ENCODE measurements at regions not wholly inside any gene's neighbourhood (a gene's known extent, or its start where the extent isn't known, plus 50 kb on each side); places are given as distances from the start of the nearest gene placed in this dataset.
"Not testable (repeated sequence)": the region's sequence is repeated elsewhere in the genome, so short reads cannot be mapped to it uniquely, and the experiment has no call there.

DNA sequence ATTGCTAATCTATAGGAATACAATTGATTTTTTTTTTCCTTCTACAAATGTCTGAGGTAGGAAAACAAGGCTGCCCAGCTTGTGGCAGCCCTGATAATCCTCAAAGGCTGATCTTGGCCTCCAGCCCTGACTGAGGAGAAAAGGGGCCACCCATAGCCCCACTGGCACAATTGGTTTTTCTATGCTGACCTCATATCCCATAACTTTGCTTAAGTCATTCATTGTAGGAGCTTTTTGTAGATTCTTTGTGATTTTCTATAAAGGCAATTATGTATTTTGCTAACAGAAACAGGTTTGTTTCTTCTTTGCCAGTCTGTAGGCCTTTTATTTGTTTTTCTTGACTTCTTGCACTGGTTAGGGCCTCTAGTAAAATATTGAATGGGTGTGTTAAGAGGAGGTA, 80.2 kb upstream of the C15orf39 start:
- Mint-ChIP-seq H3K9me3 (no peaks in the 10 kb centered on the region), H3K4me3 (no peak overlapping the region), H3K27me3 (peaks cover 5% of the 10 kb centered on the region), H3K4me1 (ENCODE audit: low read depth) (peaks cover 4% of the 10 kb centered on the region), H3K27ac (no peak overlapping the region), H3K36me3 (ENCODE audit: low read depth) (no peaks in the 10 kb centered on the region)
- DNase-seq: no peak

DNA sequence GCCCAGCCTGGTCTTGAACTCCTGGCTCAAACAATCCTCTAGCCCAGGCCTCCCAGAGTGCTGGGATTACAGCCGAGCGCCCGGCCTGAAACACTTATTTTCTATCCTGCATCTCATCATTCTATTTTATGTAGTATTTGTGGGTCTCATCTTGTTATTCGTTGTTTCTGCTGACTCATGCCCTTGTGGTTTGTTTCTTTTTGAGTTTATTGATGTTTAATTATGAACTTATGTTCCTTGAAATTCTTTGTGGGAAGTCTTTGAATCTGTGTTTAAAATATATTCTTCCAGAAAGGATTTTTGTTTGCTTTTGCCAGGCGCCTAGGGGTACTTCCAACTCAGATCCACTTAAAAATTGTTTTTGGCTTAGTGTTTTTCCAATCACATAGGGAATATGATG, 78.3 kb upstream of the C15orf39 start:
- Mint-ChIP-seq H3K27ac (no peak overlapping the region), H3K36me3 (ENCODE audit: low read depth) (no peaks in the 10 kb centered on the region), H3K4me1 (ENCODE audit: low read depth) (peaks cover 4% of the 10 kb centered on the region), H3K4me3 (no peak overlapping the region), H3K27me3 (peaks cover 7% of the 10 kb centered on the region), H3K9me3 (no peaks in the 10 kb centered on the region)
- no peak for DNase-seq

DNA sequence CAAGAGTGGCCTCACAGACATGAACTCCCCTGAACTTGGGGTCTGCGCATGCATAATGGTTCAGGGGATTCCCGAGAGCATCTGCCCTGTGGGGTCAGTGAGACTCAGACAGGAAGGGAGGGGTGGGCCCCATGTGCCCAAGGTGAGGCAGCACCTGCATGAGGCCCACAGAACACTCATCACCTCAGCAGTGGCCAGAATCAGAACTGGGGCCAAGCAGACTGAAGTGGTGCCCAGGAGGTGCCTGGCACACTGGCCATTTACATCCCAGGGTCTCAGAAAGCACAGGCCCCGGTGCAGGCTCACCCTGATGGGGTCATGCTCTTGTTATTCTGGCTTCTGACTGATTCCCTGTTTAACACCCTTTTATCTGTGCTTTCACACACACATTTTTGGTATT, 77.4 kb upstream of the C15orf39 start:
- DNase-seq; H3K4me3 Mint-ChIP-seq; H3K36me3 Mint-ChIP-seq (ENCODE audit: low read depth); H3K4me1 Mint-ChIP-seq (ENCODE audit: low read depth); H3K27ac Mint-ChIP-seq; H3K9me3 Mint-ChIP-seq: not testable (repeated sequence)
- peaks cover 10% of the 10 kb centered on the region for H3K27me3 Mint-ChIP-seq

DNA sequence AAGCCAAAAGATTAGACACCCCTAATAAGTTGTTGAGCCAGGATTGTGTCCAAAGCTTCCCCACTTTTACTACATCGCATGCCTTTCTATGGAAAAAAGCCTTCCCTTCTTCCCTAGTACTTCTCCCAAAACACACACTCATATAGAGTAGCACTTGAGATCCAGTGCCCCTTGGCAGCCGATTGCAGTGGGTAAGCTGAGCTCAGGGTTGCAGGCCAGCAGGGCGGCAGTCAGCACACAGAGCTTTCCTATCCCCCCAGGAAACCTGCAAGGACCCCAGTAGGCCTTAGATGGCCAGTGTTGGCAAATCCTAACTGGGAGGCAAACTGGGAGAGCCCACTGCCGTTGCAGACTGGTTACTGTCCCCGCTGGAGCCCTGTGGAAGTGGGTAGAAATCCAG, 75.7 kb upstream of the C15orf39 start:
- H3K27me3 Mint-ChIP-seq: peaks cover 17% of the 10 kb centered on the region
- H3K36me3 Mint-ChIP-seq (ENCODE audit: low read depth): no peaks in the 10 kb centered on the region
- peaks cover 13% of the 10 kb centered on the region for H3K4me1 Mint-ChIP-seq (ENCODE audit: low read depth)
- no peaks in the 10 kb centered on the region for H3K9me3 Mint-ChIP-seq
- no peak for DNase-seq
- H3K4me3 Mint-ChIP-seq: no peak overlapping the region
- H3K27ac Mint-ChIP-seq: no peak overlapping the region

DNA sequence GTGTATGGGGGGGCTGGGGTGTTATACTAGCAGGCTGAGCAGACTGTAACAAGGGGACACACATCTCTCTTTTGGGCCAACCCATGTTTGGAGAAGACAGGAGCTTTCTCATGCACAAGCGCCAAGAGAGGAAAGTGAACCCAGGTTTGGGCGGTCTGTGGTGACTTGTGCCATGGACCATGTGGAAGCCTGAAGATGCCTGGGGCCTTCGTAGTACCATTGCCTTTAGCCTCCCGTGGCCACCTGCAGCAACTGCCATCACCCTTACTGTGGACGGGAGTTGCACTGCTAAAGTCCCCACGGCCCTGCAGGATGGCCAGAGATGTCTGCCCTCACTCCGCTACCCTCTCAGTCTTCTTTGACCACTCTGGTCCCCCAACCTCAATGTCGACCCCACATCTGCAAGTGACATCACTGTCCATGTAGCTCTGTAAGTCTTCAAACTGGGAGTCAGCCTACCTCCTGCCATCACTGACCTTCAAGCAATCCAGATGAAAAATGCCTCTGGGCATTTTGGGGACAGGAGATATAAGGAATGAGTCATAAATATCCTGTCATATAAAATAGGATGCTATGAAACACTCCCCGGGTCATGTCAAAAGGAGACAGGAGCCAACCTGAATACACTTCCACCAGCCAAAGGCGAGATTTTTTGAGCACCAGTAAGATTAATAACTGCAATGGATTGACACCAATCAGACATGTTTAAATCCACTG, 74.7 kb upstream of the C15orf39 start:
- H3K4me3 Mint-ChIP-seq: no peak overlapping the region

DNA sequence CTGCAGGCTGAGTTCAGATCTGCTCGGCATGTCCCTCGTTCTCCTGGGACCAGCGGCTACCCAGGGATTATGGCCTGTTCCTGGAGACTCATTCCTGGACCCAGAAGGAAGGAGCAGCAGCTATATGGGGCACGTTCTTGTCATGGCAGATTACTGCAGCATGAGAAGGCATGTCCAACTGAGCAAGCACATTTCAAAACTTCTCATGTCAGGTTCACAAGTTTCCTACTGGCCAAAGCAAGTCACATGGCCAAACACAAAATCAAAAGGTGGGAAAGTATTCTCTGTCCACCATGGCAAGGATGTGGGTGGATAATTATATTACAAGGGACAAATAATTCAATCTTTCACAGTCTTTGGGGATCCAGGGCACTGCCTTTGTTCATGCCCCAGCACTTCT, 71.9 kb upstream of the C15orf39 start:
- H3K9me3 Mint-ChIP-seq: no peaks in the 10 kb centered on the region
- H3K36me3 Mint-ChIP-seq (ENCODE audit: low read depth): no peaks in the 10 kb centered on the region
- peaks cover 15% of the 10 kb centered on the region for H3K4me1 Mint-ChIP-seq (ENCODE audit: low read depth)
- DNase-seq: no peak
- H3K4me3 Mint-ChIP-seq: no peak overlapping the region
- H3K27ac Mint-ChIP-seq: no peak overlapping the region
- H3K27me3 Mint-ChIP-seq: peaks cover 15% of the 10 kb centered on the region

More for the DNA sequence above, 74.7 kb upstream of the C15orf39 start:
- peaks cover 19% of the 10 kb centered on the region for H3K4me1 Mint-ChIP-seq (ENCODE audit: low read depth)
- H3K27ac Mint-ChIP-seq: no peak overlapping the region
- no peaks in the 10 kb centered on the region for H3K9me3 Mint-ChIP-seq
- no peaks in the 10 kb centered on the region for H3K36me3 Mint-ChIP-seq (ENCODE audit: low read depth)
- H3K27me3 Mint-ChIP-seq: peaks cover 17% of the 10 kb centered on the region
- no peak for DNase-seq

DNA sequence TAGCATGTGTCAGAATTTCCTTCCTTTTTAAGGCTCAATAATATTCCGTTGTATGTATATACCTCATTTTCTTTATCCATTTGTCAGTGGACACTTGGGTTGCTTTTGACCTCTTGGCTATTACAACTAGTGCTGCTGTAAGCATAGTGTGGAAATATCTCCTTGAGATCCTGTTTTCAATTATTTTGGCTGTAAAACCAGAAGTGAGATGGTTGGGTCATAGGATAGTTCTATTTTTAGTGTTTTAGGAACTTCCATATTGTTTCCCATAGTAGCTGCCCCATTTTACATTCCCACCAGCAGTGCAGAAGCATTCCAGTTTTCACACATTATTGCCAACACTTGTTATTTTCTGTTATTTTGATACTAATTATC, 70.4 kb upstream of the C15orf39 start:
- peaks cover 17% of the 10 kb centered on the region for H3K4me1 Mint-ChIP-seq (ENCODE audit: low read depth)
- no peak for DNase-seq
- H3K27ac Mint-ChIP-seq: peak overlapping the region; percentile 77
- peaks cover 17% of the 10 kb centered on the region for H3K27me3 Mint-ChIP-seq
- H3K9me3 Mint-ChIP-seq: no peaks in the 10 kb centered on the region
- H3K4me3 Mint-ChIP-seq: no peak overlapping the region
- H3K36me3 Mint-ChIP-seq (ENCODE audit: low read depth): no peaks in the 10 kb centered on the region

DNA sequence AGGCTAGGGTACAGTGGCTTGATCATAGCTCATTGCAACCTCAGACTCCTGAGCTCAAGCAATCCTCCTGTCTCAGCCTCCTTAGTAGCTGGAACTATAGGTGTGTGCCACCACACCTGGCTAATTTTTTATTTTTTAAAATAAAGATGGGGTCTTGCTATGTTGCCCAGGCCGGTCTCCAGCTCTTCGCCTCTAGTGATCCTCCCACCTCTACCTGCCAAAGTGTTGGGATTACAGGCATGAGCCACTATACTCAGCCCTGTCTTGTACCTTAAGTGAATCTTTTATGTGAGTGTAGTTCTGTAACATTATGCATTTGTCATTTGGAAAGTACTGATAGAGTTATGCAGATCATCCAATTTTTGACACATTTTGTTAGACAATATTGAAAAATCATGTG, 66.9 kb upstream of the C15orf39 start:
- no peak overlapping the region for H3K4me3 Mint-ChIP-seq
- H3K27ac Mint-ChIP-seq: no peak overlapping the region
- DNase-seq: no peak
- peaks cover 4% of the 10 kb centered on the region for H3K27me3 Mint-ChIP-seq
- no peaks in the 10 kb centered on the region for H3K9me3 Mint-ChIP-seq
- H3K36me3 Mint-ChIP-seq (ENCODE audit: low read depth): no peaks in the 10 kb centered on the region
- H3K4me1 Mint-ChIP-seq (ENCODE audit: low read depth): peaks cover 18% of the 10 kb centered on the region

DNA sequence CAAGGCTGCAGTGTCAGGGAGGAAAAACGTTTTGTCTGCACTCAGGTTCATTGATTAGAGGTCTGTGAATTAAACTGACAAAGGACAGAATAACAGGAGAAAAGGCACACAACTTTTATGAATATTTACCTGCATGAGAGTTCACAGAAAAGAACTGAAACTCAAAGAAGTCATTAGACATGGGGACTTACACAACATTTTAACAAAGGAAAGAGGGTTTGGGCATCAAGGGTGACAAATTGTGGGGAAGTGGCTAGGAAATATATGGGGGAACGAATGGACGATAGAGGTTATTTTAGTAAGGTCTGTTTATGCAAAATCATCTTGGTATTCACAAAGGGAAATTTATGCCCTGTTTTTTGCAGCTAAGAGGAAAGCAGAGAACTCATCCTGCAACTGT, 65.6 kb upstream of the C15orf39 start:
- no peak for DNase-seq
- Mint-ChIP-seq H3K36me3 (ENCODE audit: low read depth) (no peaks in the 10 kb centered on the region), H3K4me1 (ENCODE audit: low read depth) (peaks cover 9% of the 10 kb centered on the region), H3K4me3 (no peak overlapping the region), H3K27me3 (peaks cover 2% of the 10 kb centered on the region), H3K27ac (no peak overlapping the region), H3K9me3 (peaks cover 4% of the 10 kb centered on the region)

DNA sequence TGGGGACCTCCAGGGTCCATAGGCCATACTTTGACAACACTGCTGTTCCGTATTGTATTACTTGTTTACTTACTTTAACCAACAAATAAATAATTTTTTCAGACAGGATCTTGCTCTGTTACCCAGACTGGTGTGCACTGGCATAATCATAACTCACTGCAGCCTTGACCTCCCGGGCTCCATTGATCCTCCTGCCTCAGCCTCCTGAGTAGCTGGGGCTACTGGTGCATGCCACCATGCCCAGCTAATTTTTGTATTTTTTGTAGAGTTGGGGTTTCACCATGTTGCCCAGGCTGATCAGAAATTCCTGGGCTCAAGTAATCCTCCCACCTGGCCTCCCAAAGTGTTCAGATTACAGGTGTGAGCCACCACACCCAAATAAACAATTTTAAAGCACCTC, 64.9 kb upstream of the C15orf39 start:
- no peak for DNase-seq
- H3K9me3 Mint-ChIP-seq: peaks cover 5% of the 10 kb centered on the region
- H3K27me3 Mint-ChIP-seq: peaks cover 2% of the 10 kb centered on the region
- no peak overlapping the region for H3K4me3 Mint-ChIP-seq
- no peak overlapping the region for H3K27ac Mint-ChIP-seq
- peaks cover 5% of the 10 kb centered on the region for H3K4me1 Mint-ChIP-seq (ENCODE audit: low read depth)
- H3K36me3 Mint-ChIP-seq (ENCODE audit: low read depth): no peaks in the 10 kb centered on the region

DNA sequence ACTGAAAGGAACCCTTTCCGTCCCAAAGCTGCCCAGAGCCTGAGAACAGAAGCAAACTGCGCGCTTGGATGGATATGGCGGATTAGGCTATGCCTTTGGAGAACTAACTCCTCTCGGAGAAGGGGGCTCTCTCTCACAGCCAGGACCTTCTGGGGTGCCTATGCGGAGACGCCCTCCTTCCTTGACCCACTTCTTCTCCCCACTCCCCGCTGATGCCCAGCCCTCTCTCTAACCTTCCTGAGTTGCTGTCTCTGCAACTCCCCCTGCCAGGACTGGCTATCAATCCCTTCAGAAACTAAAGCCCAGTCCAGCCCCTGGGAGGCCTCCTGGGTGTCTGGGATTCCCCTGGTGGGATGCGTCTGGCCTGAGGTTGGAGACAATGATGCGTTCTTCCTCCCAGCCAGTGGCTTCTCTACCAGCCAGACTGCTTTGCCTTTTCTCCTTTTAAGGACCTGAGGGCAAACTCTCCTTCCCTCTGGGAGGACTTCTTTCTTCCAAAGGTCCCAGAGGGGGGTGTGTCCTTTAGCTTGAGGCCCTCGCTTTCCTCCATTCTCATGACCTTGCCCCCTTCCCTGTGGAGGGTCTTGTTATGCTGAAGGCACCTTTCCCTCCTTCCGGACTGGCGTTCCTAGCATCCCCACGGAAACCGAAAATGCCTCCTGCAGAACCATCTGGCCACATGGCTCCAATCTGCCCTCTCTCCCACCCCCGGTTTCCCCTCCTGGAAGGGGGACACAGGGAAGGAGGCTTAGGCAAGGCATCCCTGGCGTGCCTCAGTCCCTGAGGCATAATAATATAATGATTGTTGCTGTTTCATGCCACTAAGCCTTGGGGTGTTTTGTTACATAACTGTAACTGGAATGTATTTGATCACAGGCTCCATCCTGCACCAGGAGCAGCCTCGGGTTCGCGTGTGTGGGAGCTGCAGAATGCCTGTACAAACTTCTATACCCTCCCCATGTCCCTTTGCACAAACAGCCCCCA, 63.4 kb upstream of the C15orf39 start:
- no peak overlapping the region for H3K4me3 Mint-ChIP-seq
- DNase-seq: no peak
- H3K27me3 Mint-ChIP-seq: peaks cover 2% of the 10 kb centered on the region
- no peak overlapping the region for H3K27ac Mint-ChIP-seq
- H3K9me3 Mint-ChIP-seq: peaks cover 18% of the 10 kb centered on the region
- peaks cover 5% of the 10 kb centered on the region for H3K4me1 Mint-ChIP-seq (ENCODE audit: low read depth)
- H3K36me3 Mint-ChIP-seq (ENCODE audit: low read depth): peaks cover 10% of the 10 kb centered on the region

DNA sequence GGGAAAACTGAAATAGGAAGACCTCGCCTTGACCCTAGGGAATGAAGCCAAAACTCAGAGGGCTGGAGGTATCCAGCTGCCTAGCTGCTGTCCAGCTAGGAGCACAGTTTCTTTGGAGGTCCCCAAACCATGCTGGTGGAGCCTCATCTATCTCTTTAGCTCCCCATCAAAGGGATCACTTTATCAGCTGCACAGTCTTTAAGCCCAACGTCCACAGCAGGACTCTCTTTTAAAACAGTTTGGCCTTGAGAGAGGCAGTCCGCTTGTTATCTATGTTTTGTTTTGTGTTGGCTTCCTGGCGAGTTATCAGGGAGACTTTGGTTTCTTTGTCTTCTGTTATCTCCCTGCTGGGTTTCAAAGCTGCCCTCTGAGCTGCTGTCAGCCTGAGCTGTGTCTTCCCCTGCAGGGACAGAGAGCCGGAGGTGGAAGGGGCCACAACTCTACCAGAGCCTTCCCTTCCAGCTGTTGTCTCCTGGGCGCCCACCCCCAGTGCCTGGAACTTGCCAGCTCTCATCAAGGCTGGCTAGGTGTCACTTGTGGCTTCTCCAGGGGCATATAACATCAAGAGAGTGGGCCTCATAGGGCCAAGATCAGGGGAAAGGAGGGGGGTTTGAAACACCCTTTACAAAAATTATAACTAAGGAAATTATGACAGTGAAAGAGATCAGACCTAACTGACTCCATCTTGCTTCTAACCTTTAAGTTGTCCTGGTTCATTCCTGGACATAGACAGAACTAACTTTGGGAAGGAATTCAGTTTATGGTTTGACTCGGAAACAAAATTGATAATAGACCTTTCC, 61.4 kb upstream of the C15orf39 start:
- Mint-ChIP-seq H3K27ac (no peak overlapping the region), H3K9me3 (peaks cover 24% of the 10 kb centered on the region), H3K36me3 (ENCODE audit: low read depth) (peaks cover 12% of the 10 kb centered on the region), H3K27me3 (peaks cover 2% of the 10 kb centered on the region), H3K4me1 (ENCODE audit: low read depth) (peaks cover 3% of the 10 kb centered on the region), H3K4me3 (no peak overlapping the region)
- no peak for DNase-seq

DNA sequence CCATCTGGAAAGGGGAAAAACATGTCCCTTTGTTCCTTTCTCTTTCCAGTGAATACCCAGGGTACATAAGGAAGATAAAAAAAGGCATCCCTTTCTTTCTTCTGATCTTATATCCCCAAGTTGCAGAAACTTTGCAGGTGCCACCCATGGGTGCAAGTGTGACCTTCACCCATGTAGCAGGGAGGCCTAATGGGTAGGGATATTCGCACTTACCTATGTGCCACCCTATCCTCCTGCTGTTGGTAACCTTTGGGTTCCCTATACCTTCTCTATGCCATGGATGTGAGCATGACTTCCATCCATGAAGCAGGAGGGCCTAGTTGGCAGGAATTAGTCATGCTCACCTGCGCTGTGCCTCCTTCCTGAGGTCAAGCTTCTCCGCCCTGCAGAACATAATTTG, 59.2 kb upstream of the C15orf39 start:
- Mint-ChIP-seq H3K27ac (no peak overlapping the region), H3K27me3 (no peaks in the 10 kb centered on the region), H3K9me3 (peaks cover 24% of the 10 kb centered on the region), H3K4me3 (no peak overlapping the region), H3K4me1 (ENCODE audit: low read depth) (peaks cover 3% of the 10 kb centered on the region), H3K36me3 (ENCODE audit: low read depth) (peaks cover 12% of the 10 kb centered on the region)
- no peak for DNase-seq

DNA sequence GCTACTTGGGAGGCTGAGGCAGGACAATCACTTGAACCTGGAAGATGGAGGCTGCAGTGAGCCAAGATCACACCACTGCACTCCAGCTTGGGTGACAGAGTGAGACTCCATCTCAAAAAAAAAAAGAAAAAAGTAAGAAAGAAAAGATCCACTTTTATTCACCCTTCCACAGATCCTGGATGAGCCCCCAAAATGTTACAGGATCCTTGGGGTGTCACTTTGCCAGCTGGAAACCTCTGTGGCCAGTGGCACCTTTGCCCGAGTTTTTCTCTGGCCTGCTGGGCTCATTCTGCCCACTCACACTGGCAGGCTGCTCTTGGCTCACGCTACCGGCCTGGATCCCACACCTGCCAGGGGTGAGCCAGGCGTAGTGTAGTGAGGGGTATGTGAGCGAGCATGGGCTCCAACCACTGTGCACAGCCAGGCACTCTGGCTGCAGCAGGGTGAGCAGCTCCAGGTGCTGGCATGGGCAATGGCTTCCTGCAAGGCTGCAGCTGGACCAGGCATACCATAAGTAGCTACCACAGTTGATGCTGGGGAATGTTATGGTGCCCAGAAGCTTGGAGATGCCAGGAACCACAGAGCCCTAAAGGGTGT, 57.8 kb upstream of the C15orf39 start:
- Mint-ChIP-seq H3K9me3 (peaks cover 29% of the 10 kb centered on the region), H3K36me3 (ENCODE audit: low read depth) (peaks cover 12% of the 10 kb centered on the region), H3K4me1 (ENCODE audit: low read depth) (no peaks in the 10 kb centered on the region), H3K27me3 (no peaks in the 10 kb centered on the region), H3K4me3 (no peak overlapping the region), H3K27ac (no peak overlapping the region)
- DNase-seq: peak; percentile 34
